Astrocyte (in vitro differentiated cells and primary cell): ENCODE measurements at regions not wholly inside any gene's neighbourhood (a gene's known extent, or its start where the extent isn't known, plus 50 kb on each side); places are given as distances from the start of the nearest gene placed in this dataset.

Experiments used
- EZH2 ChIP-seq: IDR thresholded peaks from 2 replicates; pipeline ENCODE4 v1.6.1; 2012; ENCODE audit warnings: mild to moderate bottlenecking, low read length, inconsistent platforms; ENCODE audit not compliant: insufficient read depth
- TF ChIP-seq, protein P1 (sequence below): IDR thresholded peaks from 2 replicates; pipeline ENCODE4 v1.5.1; 2011; ENCODE audit warnings: low read depth, mild to moderate bottlenecking, inconsistent platforms, low read length, moderate library complexity; ENCODE audit not compliant: insufficient read depth

DNA sequence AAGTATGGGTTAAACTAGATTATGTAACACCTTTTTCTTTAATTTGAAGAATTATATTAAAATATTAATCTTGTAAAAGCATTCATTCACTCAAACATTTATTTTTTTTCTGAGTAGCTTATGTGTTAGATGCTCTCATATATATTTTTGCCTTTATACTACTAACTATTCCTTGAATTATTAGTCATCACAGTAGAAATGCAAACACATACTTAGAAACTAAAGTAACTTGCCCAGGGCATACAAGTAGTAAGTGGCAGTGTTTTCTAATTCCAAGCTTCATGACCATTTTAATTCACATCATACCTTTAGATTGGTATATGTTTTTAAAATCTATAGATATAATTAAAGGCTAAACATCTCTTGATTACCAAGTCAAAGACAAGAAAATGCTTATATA, 1271.0 kb downstream of the BRINP3 start:
- TF ChIP-seq, protein P1, sequence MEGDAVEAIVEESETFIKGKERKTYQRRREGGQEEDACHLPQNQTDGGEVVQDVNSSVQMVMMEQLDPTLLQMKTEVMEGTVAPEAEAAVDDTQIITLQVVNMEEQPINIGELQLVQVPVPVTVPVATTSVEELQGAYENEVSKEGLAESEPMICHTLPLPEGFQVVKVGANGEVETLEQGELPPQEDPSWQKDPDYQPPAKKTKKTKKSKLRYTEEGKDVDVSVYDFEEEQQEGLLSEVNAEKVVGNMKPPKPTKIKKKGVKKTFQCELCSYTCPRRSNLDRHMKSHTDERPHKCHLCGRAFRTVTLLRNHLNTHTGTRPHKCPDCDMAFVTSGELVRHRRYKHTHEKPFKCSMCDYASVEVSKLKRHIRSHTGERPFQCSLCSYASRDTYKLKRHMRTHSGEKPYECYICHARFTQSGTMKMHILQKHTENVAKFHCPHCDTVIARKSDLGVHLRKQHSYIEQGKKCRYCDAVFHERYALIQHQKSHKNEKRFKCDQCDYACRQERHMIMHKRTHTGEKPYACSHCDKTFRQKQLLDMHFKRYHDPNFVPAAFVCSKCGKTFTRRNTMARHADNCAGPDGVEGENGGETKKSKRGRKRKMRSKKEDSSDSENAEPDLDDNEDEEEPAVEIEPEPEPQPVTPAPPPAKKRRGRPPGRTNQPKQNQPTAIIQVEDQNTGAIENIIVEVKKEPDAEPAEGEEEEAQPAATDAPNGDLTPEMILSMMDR, result no peak
- no peak for TF ChIP-seq EZH2
